ENCODE measurements at regions not wholly inside any gene's neighbourhood (a gene's known extent, or its start where the extent isn't known, plus 50 kb on each side); places are given as distances from the start of the nearest gene placed in this dataset.
"Not testable (repeated sequence)": the region's sequence is repeated elsewhere in the genome, so short reads cannot be mapped to it uniquely, and the experiment has no call there.

DNA sequence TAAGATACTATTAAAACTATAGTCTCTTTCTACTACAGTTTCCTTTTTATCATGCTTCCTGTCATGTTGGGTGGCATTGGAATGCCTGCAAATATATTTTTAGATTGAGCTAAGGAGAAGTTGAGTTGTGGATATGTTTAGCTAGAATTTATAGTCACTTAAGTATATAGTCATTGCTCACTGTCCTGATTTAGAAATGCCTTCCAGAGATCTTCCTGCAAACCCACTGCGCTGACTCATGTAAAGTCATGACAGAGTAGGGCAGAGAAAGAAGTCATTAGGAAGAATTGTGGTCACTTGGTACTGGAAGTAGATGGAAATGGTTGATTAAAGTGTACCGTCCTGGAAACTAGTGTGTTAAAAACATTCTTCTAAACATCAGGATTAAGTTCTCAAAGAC, 490.3 kb upstream of the PABPC4L start:
- FAIRE-seq = no peak

DNA sequence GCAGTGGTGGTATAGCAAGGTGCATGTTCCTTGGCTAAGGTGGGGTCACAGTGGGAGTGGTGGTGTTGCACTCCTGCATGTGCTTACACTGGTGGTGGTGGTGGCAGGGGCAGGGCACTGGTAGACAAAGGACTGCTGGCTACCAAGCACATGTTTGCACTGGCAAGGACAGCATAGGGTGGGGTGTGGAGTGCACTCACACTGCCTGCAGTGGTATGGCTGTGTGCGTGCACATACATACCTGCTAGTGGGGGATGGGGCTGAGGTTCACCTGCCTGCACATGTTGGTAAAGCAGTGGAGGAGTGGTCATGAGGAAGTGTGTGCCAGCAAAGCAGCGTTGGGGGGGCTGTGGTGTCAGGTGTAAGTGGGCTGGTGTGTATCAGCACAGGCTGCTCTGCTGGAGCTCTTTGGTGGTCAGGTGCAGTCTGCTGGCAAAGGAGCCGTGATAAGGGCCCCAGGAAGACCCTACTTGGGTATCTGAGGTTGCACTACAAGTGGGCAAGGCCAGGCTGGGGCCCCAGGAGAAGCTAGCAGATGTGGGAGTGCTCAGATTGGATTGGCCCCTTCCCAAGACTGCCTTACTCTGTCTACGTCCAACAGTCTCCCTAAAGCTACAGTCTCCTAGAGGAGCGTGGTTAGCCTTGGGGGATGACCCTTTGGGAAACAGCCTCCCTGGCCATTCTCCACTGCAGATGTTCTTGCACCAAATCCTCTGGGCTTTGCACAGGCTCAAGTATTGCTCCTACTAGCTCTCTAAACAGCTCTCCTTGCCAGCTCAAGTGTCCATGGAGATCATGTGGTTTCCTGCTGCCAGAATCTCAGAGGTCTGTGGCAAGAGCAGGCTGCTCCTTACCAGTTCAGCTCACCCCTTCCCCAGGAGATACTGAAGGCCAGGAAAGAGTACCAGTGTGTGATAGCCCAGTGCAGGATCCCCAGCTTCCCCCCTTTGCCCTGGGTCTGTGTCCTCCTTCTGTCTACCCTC, 486.3 kb upstream of the PABPC4L start:
- FAIRE-seq = no peak

- no peak for FAIRE-seq
Measured at GRCh38 chr4:134677209-134677814, 475.7 kb upstream of the PABPC4L start.

DNA sequence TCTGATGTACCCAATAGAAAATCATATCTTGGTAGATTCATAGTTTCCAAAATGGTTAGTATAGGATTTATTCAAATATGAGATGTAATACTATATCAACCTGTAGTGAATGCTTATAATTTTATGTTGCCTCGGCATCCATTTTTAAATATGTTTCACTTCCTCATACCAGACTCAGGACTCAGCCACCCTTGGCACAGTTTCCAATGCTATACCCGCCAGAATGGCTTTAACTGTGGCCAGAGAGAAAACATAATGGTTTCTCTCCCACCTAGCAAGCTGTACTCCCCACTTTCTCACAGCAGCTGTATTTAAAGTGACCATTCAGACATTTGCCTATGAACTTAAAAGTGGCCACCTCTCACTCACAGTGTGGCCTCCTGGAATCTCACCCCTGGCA, 466.6 kb upstream of the PABPC4L start:
- FAIRE-seq = no peak

- FAIRE-seq = no peak
Measured at GRCh38 chr4:134666640-134667039, 465.1 kb upstream of the PABPC4L start.

GRCh38 chr4:134665429-134665828, 463.8 kb upstream of the PABPC4L start:
- FAIRE-seq = no peak

DNA sequence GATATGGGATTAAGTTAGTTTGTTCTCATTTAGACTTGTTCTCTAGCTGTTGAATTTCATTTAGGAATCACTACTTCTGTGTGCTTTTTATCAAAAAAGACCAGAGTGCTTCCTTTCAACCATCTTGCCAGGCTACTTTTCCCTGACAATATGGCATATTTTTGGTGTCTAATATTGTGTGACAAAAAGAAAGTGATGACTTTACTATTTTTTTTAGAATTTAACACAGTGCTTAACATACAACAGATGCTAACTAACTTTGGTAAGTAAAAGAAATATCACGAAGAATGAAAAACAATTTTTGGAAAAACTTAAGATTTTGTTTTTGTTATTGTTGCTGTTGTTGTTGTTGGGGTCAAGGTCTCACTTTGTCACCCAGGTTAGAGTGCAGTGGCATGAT, 462.2 kb upstream of the PABPC4L start:
- no peak for FAIRE-seq

GRCh38 chr4:134650461-134650860, 448.9 kb upstream of the PABPC4L start:
- FAIRE-seq = no peak

- no peak for FAIRE-seq
Measured at GRCh38 chr4:134645778-134646177, 444.2 kb upstream of the PABPC4L start.

- no peak for FAIRE-seq
Measured at GRCh38 chr4:134636338-134637051, 434.9 kb upstream of the PABPC4L start.

GRCh38 chr4:134634301-134634700, 432.7 kb upstream of the PABPC4L start:
- no peak for FAIRE-seq

DNA sequence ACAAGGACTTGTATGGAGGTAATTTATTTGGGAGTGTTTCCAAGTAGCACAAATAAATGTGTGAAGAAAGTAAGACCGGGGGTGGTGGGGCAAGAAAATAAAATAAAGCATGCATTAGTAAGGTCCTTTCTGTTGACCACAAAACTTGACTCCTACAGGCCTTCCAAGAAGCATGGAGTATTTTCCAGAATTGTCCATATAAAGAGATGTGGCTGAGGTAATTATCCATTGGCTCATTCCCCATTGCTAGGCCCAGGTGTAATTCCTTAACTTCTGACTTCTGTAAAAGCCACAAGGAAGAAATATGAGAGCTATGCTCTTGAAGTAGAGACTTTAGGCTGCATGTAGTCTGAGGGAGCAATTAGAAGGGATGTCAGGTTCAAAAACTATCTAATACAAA, 430.5 kb upstream of the PABPC4L start:
- no peak for FAIRE-seq

- no peak for FAIRE-seq
Measured at GRCh38 chr4:134628066-134628465, 426.5 kb upstream of the PABPC4L start.

DNA sequence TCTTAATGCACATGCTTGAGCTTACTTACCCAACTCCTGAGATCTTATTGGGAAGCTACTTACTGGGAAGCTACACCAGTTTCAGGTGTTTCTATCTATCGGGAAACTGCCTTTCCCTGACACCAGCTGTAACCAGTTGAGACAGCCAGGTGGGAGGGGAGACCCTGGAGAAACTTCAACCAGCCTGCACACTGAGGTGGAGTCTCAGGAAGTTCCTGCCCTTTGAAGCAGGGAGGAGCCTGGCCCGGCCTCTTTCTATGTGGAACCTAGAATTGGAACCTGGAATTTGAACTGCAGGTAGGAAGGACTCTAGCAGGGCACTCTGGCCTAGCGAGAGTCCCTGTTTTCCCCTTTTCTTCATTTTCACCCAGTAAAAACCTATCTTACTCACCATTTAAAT, 425.8 kb upstream of the PABPC4L start:
- FAIRE-seq = no peak

DNA sequence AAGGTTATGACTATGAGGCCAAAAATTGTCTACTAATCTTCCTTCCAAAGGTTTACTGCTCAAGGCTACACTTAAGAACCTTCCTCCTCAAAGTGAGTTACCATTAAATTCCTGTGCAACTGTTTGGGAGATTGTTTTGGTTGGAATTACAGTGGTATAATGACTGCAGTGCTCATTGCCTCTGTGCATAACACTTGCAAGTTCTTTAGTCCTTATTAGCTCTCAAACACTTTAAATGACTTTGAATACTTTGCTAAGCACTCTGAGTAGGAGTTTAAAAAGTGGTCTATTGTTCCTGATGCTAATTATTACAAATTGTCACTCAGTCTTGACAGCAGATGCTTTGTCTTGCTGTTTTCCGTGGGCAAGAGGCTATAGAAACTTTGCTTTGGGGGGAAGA, 422.8 kb upstream of the PABPC4L start:
- no peak for FAIRE-seq

DNA sequence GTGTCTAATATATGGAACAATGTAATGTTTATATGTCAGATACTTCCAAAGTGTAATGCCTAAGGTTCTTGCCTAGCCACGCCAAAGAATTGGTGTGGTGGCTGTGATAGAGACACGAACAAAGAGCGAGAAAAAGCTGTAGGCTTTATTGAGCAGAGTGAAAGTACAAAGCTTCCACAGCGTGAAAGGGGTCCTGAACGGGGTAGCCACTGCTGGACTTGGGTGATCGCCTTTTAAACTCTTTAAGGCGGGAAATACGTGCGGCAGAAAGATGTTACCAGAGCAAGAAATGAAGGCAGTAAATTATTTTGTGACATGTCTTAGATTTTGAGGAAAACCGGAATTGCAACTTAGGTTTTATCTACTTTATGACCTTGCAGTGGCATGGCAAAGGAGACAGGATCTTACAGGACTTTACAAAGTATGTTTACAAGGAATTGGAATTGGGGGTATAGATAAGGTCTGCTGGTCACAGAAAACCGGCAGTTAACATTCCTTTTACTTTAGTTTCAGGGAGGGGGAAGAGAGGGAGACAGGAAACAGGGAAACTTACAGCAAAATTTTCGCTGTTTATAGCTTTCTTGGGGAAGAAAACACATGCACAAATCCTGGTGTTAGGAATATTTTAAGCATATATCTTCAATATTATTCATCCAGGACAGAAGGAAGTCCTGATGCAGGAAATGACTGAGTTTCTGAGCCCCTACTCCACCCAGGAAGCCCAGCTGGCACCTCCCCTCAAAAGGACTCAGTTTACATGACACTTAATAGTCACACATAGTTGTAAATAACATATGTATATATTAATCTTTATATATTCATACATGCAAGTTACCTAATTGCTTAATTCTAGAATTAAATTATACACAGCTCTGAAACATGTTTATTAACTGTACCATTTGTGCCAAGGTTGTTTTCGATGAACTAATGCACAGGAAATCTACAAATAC, 421.3 kb upstream of the PABPC4L start:
- FAIRE-seq = not testable (repeated sequence)

DNA sequence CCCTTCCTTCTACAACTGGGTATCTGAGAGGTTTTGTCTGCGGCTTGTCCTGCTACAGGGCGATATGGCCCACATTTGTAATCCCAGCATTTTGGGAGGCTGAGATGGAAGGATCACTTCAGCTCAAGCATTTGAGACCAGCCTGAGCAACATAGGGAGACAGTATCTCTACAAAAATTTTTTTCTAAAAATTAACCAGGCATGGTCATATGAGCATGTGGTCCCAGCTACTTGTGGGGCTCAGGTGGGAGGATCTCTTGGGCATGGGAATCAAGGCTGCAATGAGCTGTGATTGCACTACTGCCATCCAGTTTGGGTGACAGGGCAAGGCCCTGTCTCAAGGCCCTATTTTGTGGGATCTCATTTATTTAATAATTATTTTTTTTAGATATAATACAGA, 420.6 kb upstream of the PABPC4L start:
- no peak for FAIRE-seq

- FAIRE-seq = not testable (repeated sequence)
Measured at GRCh38 chr4:134621715-134622114, 420.1 kb upstream of the PABPC4L start.

GRCh38 chr4:134610956-134611355, 409.4 kb upstream of the PABPC4L start:
- FAIRE-seq = no peak

- FAIRE-seq = no peak
Measured at GRCh38 chr4:134610172-134610571, 408.6 kb upstream of the PABPC4L start.

DNA sequence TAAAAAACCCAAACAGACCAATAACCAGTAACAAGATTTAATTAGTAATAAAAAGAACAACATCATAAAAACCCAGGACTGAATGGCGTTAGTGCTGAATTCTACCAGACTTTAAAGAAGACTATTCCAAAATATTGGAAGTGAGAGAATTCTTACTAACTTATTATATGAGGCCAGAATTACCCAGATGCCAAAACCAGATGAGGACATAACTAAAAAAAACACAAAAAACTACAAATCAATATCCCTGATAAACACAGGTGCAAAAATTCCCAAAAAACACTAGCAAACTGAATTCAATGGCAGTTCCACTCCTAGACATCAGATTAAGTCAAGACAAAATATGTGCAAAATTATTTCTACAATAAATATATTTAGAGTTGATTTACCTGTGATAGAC, 400.1 kb upstream of the PABPC4L start:
- no peak for FAIRE-seq

GRCh38 chr4:134591326-134591725, 389.7 kb upstream of the PABPC4L start:
- FAIRE-seq = no peak

GRCh38 chr4:134585972-134586371, 384.4 kb upstream of the PABPC4L start:
- FAIRE-seq = no peak
